Endothelial cell (in vitro differentiated cells): ENCODE measurements at regions not wholly inside any gene's neighbourhood (a gene's known extent, or its start where the extent isn't known, plus 50 kb on each side); places are given as distances from the start of the nearest gene placed in this dataset.
"Not testable (repeated sequence)": the region's sequence is repeated elsewhere in the genome, so short reads cannot be mapped to it uniquely, and the experiment has no call there.

Experiments
- DNase-seq: peaks from one replicate; pipeline ENCODE4 v3.0.0; 2021; ENCODE audit warnings: low spot score
- H3K27ac Mint-ChIP-seq: one replicate; pipeline ENCODE4 v1.8.0; 2021; ENCODE audit warnings: mixed read lengths, inconsistent platforms; ENCODE audit not compliant: unreplicated experiment
- H3K27me3 Mint-ChIP-seq: one replicate; pipeline ENCODE4 v1.8.0; 2021; ENCODE audit warnings: mild to moderate bottlenecking, moderate library complexity, mixed read lengths, inconsistent platforms; ENCODE audit not compliant: unreplicated experiment
- H3K36me3 Mint-ChIP-seq: one replicate; pipeline ENCODE4 v1.8.0; 2021; ENCODE audit warnings: mild to moderate bottlenecking, low read depth, mixed read lengths, inconsistent platforms; ENCODE audit not compliant: unreplicated experiment
- H3K4me1 Mint-ChIP-seq: one replicate; pipeline ENCODE4 v1.8.0; 2021; ENCODE audit warnings: mild to moderate bottlenecking, mixed read lengths, inconsistent platforms; ENCODE audit not compliant: unreplicated experiment
- H3K4me3 Mint-ChIP-seq: one replicate; pipeline ENCODE4 v1.8.0; 2021; ENCODE audit warnings: mild to moderate bottlenecking, mixed read lengths, inconsistent platforms; ENCODE audit not compliant: unreplicated experiment
- H3K9me3 Mint-ChIP-seq: one replicate; pipeline ENCODE4 v1.8.0; 2021; ENCODE audit warnings: mixed read lengths, inconsistent platforms; ENCODE audit not compliant: unreplicated experiment
- CTCF ChIP-seq: fragments of 200-600 bp; sonication (generic); IDR thresholded peaks from one replicate; pipeline ENCODE4 v1.5.0; 2021; ENCODE audit warnings: antibody characterized with exemption; ENCODE audit not compliant: unreplicated experiment

DNA sequence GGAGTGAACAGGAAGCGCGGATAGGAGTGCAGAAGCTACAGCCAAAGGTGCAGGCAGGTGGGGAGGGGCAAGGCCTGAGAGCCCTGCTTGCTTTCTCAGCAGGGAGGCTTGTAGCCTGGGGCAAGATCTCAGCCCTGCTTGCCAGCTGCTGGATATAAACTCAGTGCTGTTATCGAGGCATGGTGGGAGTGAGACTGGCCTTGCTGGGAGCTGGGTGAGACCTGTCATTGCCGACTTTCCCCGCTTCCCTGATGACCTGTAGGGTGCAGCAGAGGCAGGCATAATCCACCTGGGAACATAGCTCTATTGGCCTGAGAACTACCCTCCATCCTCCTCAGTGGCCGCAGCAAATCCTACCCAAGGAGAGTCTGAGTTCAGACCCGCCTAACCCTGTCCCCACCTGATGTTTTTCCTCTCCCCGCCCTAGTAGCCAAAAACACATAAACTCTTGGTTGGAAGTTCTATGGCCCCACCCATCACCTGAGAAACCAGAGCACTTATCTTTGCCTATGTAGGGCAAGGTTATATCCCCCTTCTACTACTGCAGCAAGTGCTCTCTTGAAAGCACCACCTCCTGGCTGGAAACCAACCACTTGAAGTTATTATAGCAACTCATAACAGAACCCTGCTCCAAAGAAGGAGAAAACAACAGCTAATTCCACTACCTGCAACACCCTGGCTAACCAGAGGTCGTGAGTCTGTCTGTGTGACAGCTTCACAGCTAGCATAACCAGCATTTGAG is 80.7 kb downstream of the FHIP1A start:
- no peaks in the 10 kb centered on the region for H3K36me3 Mint-ChIP-seq
- H3K4me1 Mint-ChIP-seq: peaks cover 3% of the 10 kb centered on the region
- no peaks in the 10 kb centered on the region for H3K9me3 Mint-ChIP-seq
- TF ChIP-seq CTCF: no peak
- H3K4me3 Mint-ChIP-seq: no peak overlapping the region
- no peak for DNase-seq
- H3K27ac Mint-ChIP-seq: no peak overlapping the region
- peaks cover 2% of the 10 kb centered on the region for H3K27me3 Mint-ChIP-seq

GRCh38 chr4:151495612-151496011 is 86.6 kb downstream of the FHIP1A start:
- not testable (repeated sequence) for H3K9me3 Mint-ChIP-seq, H3K4me1 Mint-ChIP-seq, H3K36me3 Mint-ChIP-seq, H3K4me3 Mint-ChIP-seq, DNase-seq, H3K27me3 Mint-ChIP-seq, H3K27ac Mint-ChIP-seq

GRCh38 chr4:151511548-151511947 is 102.6 kb downstream of the FHIP1A start:
- not testable (repeated sequence) for H3K9me3 Mint-ChIP-seq, H3K27me3 Mint-ChIP-seq, H3K36me3 Mint-ChIP-seq, H3K4me1 Mint-ChIP-seq, DNase-seq, H3K27ac Mint-ChIP-seq, H3K4me3 Mint-ChIP-seq

GRCh38 chr4:151517896-151518295 is 108.9 kb downstream of the FHIP1A start:
- Mint-ChIP-seq H3K36me3 (no peaks in the 10 kb centered on the region), H3K9me3 (no peaks in the 10 kb centered on the region), H3K27me3 (no peaks in the 10 kb centered on the region), H3K4me3 (no peak overlapping the region), H3K27ac (no peak overlapping the region), H3K4me1 (no peaks in the 10 kb centered on the region)
- TF ChIP-seq CTCF: no peak
- DNase-seq: no peak

GRCh38 chr4:151518359-151518758 is 109.4 kb downstream of the FHIP1A start:
- Mint-ChIP-seq H3K9me3 (no peaks in the 10 kb centered on the region), H3K27ac (no peak overlapping the region), H3K4me3 (no peak overlapping the region), H3K4me1 (no peaks in the 10 kb centered on the region), H3K36me3 (no peaks in the 10 kb centered on the region), H3K27me3 (no peaks in the 10 kb centered on the region)
- DNase-seq: no peak
- TF ChIP-seq CTCF: no peak

DNA sequence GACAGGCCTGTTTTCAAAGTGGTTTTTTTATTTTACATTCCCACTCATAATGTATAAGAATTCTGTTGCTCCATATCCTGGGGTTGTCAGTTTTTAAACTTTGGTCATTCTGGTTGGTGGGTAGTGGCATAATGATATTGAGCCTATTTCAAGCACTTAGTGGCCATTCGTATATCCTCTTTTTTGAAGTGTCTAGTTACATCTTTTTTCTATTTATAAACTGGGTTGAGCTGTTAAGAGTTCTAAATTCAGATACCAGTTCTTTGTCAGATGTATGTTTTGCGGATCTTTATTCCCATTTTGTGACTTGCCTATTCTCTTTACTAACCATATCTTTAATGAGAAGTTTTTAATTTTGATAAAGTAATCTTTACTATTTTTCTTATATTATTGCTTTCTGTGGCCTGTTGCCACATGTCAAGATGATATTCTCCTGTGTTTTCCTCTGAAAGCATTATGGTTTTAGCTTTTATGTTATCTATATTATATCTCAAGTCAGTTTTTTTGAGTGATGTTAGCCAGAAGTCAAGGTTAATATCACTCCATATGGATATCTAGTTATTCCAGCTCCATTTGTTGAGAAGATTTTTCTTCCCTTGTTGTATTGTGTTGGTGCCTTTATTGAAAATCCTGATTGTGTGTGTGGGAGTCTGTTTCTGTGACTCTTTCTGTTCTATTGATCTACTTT is 110.9 kb downstream of the FHIP1A start:
- Mint-ChIP-seq H3K27me3 (no peaks in the 10 kb centered on the region), H3K27ac (no peak overlapping the region), H3K4me1 (peaks cover 6% of the 10 kb centered on the region), H3K9me3 (no peaks in the 10 kb centered on the region), H3K4me3 (no peak overlapping the region), H3K36me3 (no peaks in the 10 kb centered on the region)
- no peak for TF ChIP-seq CTCF
- no peak for DNase-seq
